ENCODE measurements at regions not wholly inside any gene's neighbourhood (a gene's known extent, or its start where the extent isn't known, plus 50 kb on each side); places are given as distances from the start of the nearest gene placed in this dataset.

DNA sequence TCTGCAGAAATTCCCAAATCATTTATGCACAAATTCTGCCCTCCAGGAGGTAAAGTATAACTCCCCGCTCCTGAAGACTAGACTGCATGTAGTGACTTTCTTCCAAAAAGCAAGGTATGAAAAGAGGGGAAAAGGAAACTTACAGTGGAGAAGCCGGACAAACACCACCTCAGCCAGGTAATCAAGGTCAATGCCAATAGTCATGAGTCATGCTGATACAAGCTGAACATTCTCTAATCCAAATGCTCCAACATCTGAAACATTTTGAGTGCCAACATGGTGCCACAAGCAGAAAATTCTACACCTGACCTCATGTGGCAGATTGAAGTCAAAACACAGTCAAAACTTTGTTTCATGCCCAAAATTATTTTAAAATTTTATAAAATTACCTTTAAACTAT lies 165.6 kb downstream of the FOXA2 start:
- TF ChIP-seq, protein P1, sequence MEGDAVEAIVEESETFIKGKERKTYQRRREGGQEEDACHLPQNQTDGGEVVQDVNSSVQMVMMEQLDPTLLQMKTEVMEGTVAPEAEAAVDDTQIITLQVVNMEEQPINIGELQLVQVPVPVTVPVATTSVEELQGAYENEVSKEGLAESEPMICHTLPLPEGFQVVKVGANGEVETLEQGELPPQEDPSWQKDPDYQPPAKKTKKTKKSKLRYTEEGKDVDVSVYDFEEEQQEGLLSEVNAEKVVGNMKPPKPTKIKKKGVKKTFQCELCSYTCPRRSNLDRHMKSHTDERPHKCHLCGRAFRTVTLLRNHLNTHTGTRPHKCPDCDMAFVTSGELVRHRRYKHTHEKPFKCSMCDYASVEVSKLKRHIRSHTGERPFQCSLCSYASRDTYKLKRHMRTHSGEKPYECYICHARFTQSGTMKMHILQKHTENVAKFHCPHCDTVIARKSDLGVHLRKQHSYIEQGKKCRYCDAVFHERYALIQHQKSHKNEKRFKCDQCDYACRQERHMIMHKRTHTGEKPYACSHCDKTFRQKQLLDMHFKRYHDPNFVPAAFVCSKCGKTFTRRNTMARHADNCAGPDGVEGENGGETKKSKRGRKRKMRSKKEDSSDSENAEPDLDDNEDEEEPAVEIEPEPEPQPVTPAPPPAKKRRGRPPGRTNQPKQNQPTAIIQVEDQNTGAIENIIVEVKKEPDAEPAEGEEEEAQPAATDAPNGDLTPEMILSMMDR (IDR thresholded peaks at IDR 0.05; ENCODE audit: insufficient read depth, low read depth, low read length): no peak
- no peak for TF ChIP-seq EZH2 (IDR thresholded peaks at IDR 0.05; ENCODE audit: insufficient read depth, low read length)

Measured in astrocyte (in vitro differentiated cells and primary cell).